ENCODE measurements at regions not wholly inside any gene's neighbourhood (a gene's known extent, or its start where the extent isn't known, plus 50 kb on each side); places are given as distances from the start of the nearest gene placed in this dataset.

DNA sequence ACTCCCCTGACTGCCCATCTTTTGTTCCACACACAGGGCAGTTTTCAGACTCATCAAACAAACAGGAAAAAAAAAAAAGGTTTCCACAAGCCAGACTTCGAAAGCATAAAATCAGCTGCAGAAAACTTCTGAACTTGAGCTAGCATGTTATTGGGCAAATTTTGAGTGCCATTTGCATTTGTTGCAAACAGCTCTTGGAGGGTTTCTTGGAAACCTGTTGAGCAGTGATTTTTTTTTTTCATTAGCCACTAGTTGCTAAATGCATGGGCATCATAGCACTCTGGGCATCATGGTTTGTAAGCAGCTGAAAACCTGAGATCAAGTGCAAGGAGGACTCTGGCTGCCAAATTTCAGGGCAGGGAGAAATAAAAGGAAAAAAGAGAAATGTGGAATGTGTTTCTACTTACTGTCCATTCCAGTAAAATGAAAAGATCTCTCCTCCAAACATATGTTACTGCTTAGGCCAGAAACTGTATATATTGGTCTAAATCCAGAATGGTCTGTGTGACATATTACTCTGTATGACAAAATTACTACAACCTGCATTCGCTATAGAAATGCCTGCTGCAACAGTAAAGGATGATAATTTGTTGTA lies 85.2 kb upstream of the SMIM23 start:
- WGBS, 2 experiments (ENCODE audit: extremely low coverage in 1 of 2, insufficient coverage in 1 of 2, insufficient read length in 1 of 2, insufficient replicate concordance in 2 of 2, low coverage in 1 of 2, low lambda C conversion rate in 2 of 2, missing lambda C conversion rate in 1 of 2): 74% methylated on average over 2 of the region's 2 CpGs; no CpG with 5 or more reads in 1 of the 2 experiments
- CTCF ChIA-PET (ENCODE audit: partially characterized antibody): interaction anchor here (0.6 to 1.1 kb wide), 6 partner anchors 60 to 470 kb away, joined by 3 to 5 read pairs (median 3); no protein-coding TSS in a partner anchor
- TF ChIP-seq MAFK (IDR thresholded peaks at IDR 0.05; ENCODE audit: low read depth, low read length) (no peak), TEAD4 (IDR thresholded peaks at IDR 0.05; ENCODE audit: low read depth, low read length) (no peak), CEBPB (IDR thresholded peaks at IDR 0.05; ENCODE audit: low read depth, low read length) (no peak), BACH1 (IDR thresholded peaks at IDR 0.05; ENCODE audit: low read length) (no peak), SP2 (IDR thresholded peaks at IDR 0.05; ENCODE audit: low read length) (no peak), RFX5 (IDR thresholded peaks at IDR 0.05; ENCODE audit: borderline replicate concordance, low read depth, low read length) (no peak), HDAC6 (IDR thresholded peaks at IDR 0.05; ENCODE audit: low read depth, low read length) (no peak), CBX8 (IDR thresholded peaks at IDR 0.05; ENCODE audit: borderline replicate concordance, low read depth, low read length) (no peak), CTBP2 (IDR thresholded peaks at IDR 0.05; ENCODE audit: borderline replicate concordance, insufficient read depth, insufficient read length, low read length) (no peak), NANOG (IDR thresholded peaks at IDR 0.05; ENCODE audit: insufficient read depth, low read depth, low read length, poor library complexity, severe bottlenecking) (no peak), SP4 (IDR thresholded peaks at IDR 0.05; ENCODE audit: low read length) (no peak), SIX5 (IDR thresholded peaks at IDR 0.05; ENCODE audit: low read depth, low read length) (no peak), PHF8 (conservative IDR thresholded peaks at IDR 0.05; ENCODE audit: low read depth, low read length) (no peak), TCF12 (IDR thresholded peaks at IDR 0.05; ENCODE audit: low read depth, low read length) (no peak), ASH2L (IDR thresholded peaks at IDR 0.05; ENCODE audit: low read length) (no peak)

More for the DNA sequence above, 85.2 kb upstream of the SMIM23 start:
- Histone ChIP-seq H2BK20ac (ENCODE audit: low read length) (no peak overlapping the region), H2BK15ac (ENCODE audit: low read length) (no peak overlapping the region), H3K27ac (ENCODE audit: low read depth, low read length) (no peak overlapping the region), H3K18ac (ENCODE audit: extremely low read depth, low read length) (no peak overlapping the region), H3K4ac (replicated peaks; ENCODE audit: insufficient read length, low read depth, low read length) (no peak overlapping the region), H2AFZ (ENCODE audit: low read length) (no peak overlapping the region), H3K36me3 (ENCODE audit: control insufficient read depth in 2 of 4, insufficient read depth in 4 of 4, low read length in 3 of 4) (no peaks in the 10 kb centered on the region), H2AK5ac (ENCODE audit: low read depth, low read length) (no peak overlapping the region), H4K5ac (ENCODE audit: insufficient read length, low read depth, low read length) (no peak overlapping the region), H3K79me2 (ENCODE audit: control insufficient read depth in 1 of 2, insufficient read depth in 2 of 2, low read length in 2 of 2) (no peaks in the 10 kb centered on the region), H3K56ac (replicated peaks; ENCODE audit: insufficient read length, low read depth, low read length) (no peak overlapping the region), H3K4me1 (replicated peaks in 1 of 4; ENCODE audit: control insufficient read depth in 3 of 4, insufficient read depth in 4 of 4, low read length in 3 of 4) (peaks cover 0 to 3% (median 1%) of the 10 kb centered on the region in 4 experiments; a peak in 1 of 7 replicates), H3K4me3 (ENCODE audit: extremely low read depth in 1 of 4, insufficient read depth in 2 of 4, low read depth in 3 of 4, low read length in 4 of 4) (no peak overlapping the region), H4K91ac (replicated peaks; ENCODE audit: insufficient read length, low read length) (no peak overlapping the region), H3K9me3 (ENCODE audit: insufficient read depth in 2 of 2, low read depth in 1 of 2, low read length in 1 of 2) (no peaks in the 10 kb centered on the region), H2BK12ac (ENCODE audit: low read depth, low read length) (no peak overlapping the region), H4K20me1 (replicated peaks in 1 of 2; ENCODE audit: control insufficient read depth in 1 of 2, insufficient read depth in 2 of 2, low read length in 2 of 2) (no peaks in the 10 kb centered on the region), H3K14ac (ENCODE audit: insufficient read length) (no peak overlapping the region), H3K4me2 (ENCODE audit: insufficient read depth in 1 of 2, low read depth in 2 of 2, low read length in 2 of 2) (no peak overlapping the region), H4K8ac (ENCODE audit: extremely low read depth, insufficient read depth, low read length) (no peak overlapping the region), H3K27me3 (replicated peaks in 1 of 4; ENCODE audit: control insufficient read depth in 3 of 4, extremely low read depth in 1 of 4, insufficient read depth in 3 of 4, low read length in 3 of 4) (peaks cover 0 to 4% (median 0%) of the 10 kb centered on the region in 4 experiments; a peak in 2 of 7 replicates), H3K79me1 (ENCODE audit: low read depth, low read length) (no peaks in the 10 kb centered on the region), H3K23ac (ENCODE audit: insufficient read length) (no peak overlapping the region), H3K9ac (replicated peaks in 1 of 4; ENCODE audit: extremely low read depth in 1 of 4, low read depth in 3 of 4, low read length in 3 of 4) (no peak overlapping the region), H2BK120ac (replicated peaks; ENCODE audit: low read depth, low read length) (no peak overlapping the region), H2BK5ac (ENCODE audit: low read depth, low read length) (no peak overlapping the region), H3K23me2 (ENCODE audit: low read depth, low read length) (peaks cover 5% of the 10 kb centered on the region; the same call in 1 of the 2 replicates)
- DNase-seq (ENCODE audit: low read depth in 1 of 2, low spot score in 2 of 2): no peak
- POLR2A ChIA-PET (ENCODE audit: partially characterized antibody): no interaction called here
- no peak for FAIRE-seq

Measured in H1 (cell line).